Astrocyte of the spinal cord (primary cell): ENCODE measurements at regions not wholly inside any gene's neighbourhood (a gene's known extent, or its start where the extent isn't known, plus 50 kb on each side); places are given as distances from the start of the nearest gene placed in this dataset.

ENCODE experiments used
- DNase-seq: peaks from one replicate; pipeline ENCODE4 v3.0.0; 2011; ENCODE audit warnings: low read depth, low spot score
- H3K4me3 ChIP-seq: 2 replicates; pipeline ENCODE4 v1.5.1; 2011; ENCODE audit warnings: low read depth, mild to moderate bottlenecking, low read length, moderate library complexity
- in situ Hi-C: cut with HindIII; loops from 2 replicates; pipeline ENCODE4 v1.10.0; 2017; ENCODE audit warnings: low sequenced_read_pairs
- TF ChIP-seq, protein P1 (sequence below): IDR thresholded peaks from 2 replicates; pipeline ENCODE4 v1.5.1; 2012; ENCODE audit warnings: low read depth, mild to moderate bottlenecking, low read length, inconsistent platforms

DNA sequence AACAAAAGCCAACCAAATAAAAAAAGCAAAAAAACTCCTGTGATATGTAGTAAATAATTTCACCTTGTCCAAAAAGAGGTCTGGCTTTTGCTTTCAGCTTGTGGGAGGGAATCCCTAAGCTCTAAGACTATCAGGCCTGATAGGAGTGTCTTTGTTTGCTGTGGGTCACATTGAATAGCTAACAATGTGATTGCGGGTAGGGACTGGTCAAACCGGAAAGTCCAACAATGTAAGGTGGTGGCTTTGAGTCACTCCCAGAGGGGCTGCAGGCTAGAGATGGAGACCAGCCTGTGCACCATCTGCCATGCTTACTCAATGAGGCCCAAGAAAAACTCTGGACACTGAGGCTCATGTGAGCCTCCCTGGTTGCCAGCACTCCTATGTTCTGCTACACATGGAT, 192.9 kb downstream of the TFCP2L1 start:
- in situ Hi-C loops: no loop called here
- H3K4me3 ChIP-seq: no peak overlapping the region
- no peak for DNase-seq
- TF ChIP-seq, protein P1, sequence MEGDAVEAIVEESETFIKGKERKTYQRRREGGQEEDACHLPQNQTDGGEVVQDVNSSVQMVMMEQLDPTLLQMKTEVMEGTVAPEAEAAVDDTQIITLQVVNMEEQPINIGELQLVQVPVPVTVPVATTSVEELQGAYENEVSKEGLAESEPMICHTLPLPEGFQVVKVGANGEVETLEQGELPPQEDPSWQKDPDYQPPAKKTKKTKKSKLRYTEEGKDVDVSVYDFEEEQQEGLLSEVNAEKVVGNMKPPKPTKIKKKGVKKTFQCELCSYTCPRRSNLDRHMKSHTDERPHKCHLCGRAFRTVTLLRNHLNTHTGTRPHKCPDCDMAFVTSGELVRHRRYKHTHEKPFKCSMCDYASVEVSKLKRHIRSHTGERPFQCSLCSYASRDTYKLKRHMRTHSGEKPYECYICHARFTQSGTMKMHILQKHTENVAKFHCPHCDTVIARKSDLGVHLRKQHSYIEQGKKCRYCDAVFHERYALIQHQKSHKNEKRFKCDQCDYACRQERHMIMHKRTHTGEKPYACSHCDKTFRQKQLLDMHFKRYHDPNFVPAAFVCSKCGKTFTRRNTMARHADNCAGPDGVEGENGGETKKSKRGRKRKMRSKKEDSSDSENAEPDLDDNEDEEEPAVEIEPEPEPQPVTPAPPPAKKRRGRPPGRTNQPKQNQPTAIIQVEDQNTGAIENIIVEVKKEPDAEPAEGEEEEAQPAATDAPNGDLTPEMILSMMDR: no peak

DNA sequence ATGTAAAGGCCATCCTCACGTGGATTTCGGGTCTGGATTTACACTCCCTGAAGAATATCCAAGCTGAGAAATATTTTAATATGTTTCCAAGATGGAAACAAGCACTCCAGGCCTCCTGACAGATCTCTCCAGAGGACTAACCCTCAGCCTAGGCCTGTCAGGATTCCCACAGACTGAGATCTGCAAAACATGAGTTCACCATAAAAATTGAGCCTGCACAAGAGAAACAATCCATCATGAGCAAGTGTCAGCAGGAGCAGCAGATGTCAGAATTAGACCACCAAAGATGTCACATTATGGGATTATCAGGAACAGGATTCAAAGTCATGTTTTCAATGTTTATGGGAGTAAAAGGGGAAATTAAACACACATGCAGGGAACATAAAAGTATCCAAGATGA, 191.3 kb downstream of the TFCP2L1 start:
- TF ChIP-seq, protein P1: no peak
- no peak overlapping the region for H3K4me3 ChIP-seq
- no peak for DNase-seq
- in situ Hi-C loops: no loop called here

DNA sequence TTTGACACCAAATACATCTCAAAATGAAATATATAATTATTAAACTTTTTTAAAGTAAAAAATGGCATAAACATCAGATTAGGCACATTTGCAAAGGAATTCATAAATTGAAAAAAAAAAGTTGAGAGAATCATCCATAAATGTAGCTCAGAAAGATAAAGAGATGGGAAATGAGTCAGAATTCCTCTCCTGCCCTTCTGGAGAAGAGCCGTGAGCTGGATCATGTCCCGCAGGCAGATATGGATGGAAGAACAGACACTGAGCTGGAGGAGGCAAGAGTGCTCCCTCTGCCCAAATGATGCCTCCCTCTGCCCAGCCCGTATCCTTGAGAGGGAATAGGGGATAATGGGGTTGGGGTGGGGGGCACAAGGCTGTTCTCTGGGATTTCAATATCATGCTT, 190.9 kb downstream of the TFCP2L1 start:
- no peak for DNase-seq
- H3K4me3 ChIP-seq: no peak overlapping the region
- TF ChIP-seq, protein P1: no peak
- in situ Hi-C loops: no loop called here

DNA sequence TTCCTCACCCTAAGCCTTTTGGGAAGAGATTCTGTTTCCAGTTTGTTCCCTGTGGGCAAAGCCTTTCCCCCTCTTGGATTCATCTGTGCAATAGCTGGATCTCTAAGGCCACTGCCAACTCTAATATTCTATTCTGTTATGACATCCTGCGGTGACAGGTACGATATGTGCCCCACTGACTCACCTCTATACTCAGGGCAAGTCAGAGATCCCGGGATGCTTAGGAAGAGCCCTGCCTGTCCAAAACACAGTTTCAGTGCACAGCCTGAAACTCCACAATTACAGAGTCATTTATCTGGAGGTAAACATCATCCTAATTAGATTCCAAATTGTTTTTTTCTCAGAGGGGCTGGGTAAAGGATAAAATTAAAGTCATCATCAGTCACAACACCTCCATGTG, 190.2 kb downstream of the TFCP2L1 start:
- DNase-seq: no peak
- H3K4me3 ChIP-seq: no peak overlapping the region
- in situ Hi-C loops: no loop called here
- TF ChIP-seq, protein P1: no peak

DNA sequence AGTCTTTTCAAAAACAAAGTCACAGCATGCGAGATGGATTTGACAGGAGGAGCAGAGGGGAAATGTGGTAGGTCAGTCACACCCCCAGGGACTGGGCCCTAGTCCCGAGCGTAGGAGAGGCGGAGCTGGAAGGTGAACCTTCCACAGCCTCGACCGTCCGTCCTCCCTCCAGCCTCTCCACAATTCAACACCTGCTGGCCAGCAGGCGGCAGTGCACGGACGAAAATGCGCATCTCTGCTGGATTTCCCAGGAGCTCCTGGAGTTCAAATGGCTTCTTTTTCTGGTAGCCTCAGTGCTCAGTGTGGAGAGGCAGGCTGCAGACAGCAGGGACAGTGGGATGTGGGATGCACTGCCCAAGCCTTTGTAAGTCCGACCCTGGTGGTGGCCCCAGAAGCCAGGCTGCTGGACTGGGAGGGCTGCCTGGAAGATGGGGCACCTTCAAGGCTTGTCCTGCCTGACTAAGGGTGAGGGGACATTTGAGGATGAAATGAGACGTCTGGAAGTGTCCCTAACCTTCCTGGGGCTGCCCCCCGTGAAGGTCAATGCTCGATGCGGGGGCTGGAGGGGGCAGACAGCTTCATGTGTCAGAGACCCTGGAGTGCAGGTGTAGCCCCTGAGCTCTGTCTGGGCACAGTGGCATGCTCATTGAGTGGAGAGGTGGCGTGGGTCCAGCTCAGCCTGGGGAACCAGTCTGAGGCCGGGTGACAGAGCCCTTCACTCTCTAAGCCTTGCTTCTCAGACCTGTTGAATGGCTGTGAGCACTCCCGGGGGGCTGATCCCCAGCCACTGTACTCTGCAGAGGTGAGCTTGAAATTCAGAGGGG, 189.5 kb downstream of the TFCP2L1 start:
- TF ChIP-seq, protein P1: peak; percentile 87
- in situ Hi-C loops: no loop called here
- DNase-seq: peak; percentile 64
- H3K4me3 ChIP-seq: no peak overlapping the region

DNA sequence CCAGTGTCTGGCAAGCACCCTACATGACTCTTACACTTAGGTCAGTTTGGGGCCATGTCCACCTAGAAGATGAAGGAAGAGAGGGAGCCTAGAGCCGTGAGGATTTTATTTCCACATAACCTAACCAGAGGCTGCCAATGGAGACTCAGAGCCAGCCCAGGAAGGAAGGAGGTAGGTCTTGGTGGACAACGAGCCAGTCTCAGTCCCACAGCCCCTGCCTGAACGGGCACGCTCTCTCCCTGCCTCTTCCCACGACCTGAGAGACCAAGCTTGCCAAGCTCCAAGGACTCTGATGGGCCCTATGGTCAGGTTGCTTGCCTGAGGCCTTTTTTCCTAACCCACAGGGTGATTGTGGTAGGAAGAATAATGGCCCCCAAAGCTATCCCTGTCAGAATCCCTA, 188.4 kb downstream of the TFCP2L1 start:
- TF ChIP-seq, protein P1: no peak
- in situ Hi-C loops: no loop called here
- H3K4me3 ChIP-seq: no peak overlapping the region
- no peak for DNase-seq
